AG04450 (cell line): ENCODE measurements at regions not wholly inside any gene's neighbourhood (a gene's known extent, or its start where the extent isn't known, plus 50 kb on each side); places are given as distances from the start of the nearest gene placed in this dataset.

ENCODE experiments used
- CTCF ChIA-PET: fragments of 300-600, 350-600 bp; formaldehyde crosslinking; extraction: SDS; loops from one replicate; lab custom pipeline; 2022; ENCODE audit warnings: antibody characterized with exemption, inconsistent platforms; lab: Charles Lee
- POLR2A ChIA-PET: fragments of 350-600 bp; formaldehyde crosslinking; extraction: SDS; loops from one replicate; lab custom pipeline; 2021; ENCODE audit warnings: antibody characterized with exemption, inconsistent platforms; lab: Yijun Ruan, JAX
- DNase-seq: peaks from one replicate; pipeline ENCODE4 v3.0.0-alpha.2; 2011; ENCODE audit warnings: low read depth, low spot score
- H3K27ac ChIP-seq: one replicate; pipeline ENCODE4 v1.5.1; 2012; ENCODE audit warnings: low read depth, low read length, control low read depth
- H3K27me3 ChIP-seq: one replicate; pipeline ENCODE4 v1.6.0; 2012; ENCODE audit warnings: low read length; ENCODE audit not compliant: control insufficient read depth, insufficient read depth
- H3K4me3 ChIP-seq: 2 replicates; pipeline ENCODE4 v1.5.1; 2011; ENCODE audit warnings: mild to moderate bottlenecking, low read depth, low read length, control low read depth
- H3K9me3 ChIP-seq: 2 replicates; pipeline ENCODE4 v1.5.1; 2012; ENCODE audit warnings: low read length; ENCODE audit not compliant: control insufficient read depth, insufficient read depth
- CTCF ChIP-seq: IDR thresholded peaks from 2 replicates; pipeline ENCODE4 v1.5.1; 2011; ENCODE audit warnings: low read depth, low read length, control low read depth, inconsistent platforms

GRCh38 chr2:147232225-147232669 lies 612.6 kb upstream of the ACVR2A start:
- ChIA-PET CTCF (no interaction called here), POLR2A (no interaction called here)
- no peak for DNase-seq
- Histone ChIP-seq H3K27ac (no peak overlapping the region), H3K9me3 (no peaks in the 10 kb centered on the region), H3K27me3 (no peaks in the 10 kb centered on the region), H3K4me3 (no peak overlapping the region)
- no peak for TF ChIP-seq CTCF

- no peaks in the 10 kb centered on the region for H3K27me3 ChIP-seq
- H3K4me3 ChIP-seq, result no peak overlapping the region
- no peak for DNase-seq
- no peak overlapping the region for H3K27ac ChIP-seq
- ChIA-PET POLR2A (no interaction called here), CTCF (no interaction called here)
- no peaks in the 10 kb centered on the region for H3K9me3 ChIP-seq
- TF ChIP-seq CTCF, result no peak
These were observed 613.2 kb upstream of the ACVR2A start for GRCh38 chr2:147231607-147232006.

GRCh38 chr2:147231081-147231480 lies 613.7 kb upstream of the ACVR2A start:
- POLR2A ChIA-PET, result no interaction called here

GRCh38 chr2:147227313-147227712 lies 617.5 kb upstream of the ACVR2A start:
- DNase-seq, result no peak
- Histone ChIP-seq H3K9me3 (no peaks in the 10 kb centered on the region), H3K27ac (no peak overlapping the region), H3K27me3 (no peaks in the 10 kb centered on the region), H3K4me3 (no peak overlapping the region)
- no peak for TF ChIP-seq CTCF
- CTCF ChIA-PET, result no interaction called here
- POLR2A ChIA-PET, result no interaction called here

More at GRCh38 chr2:147231081-147231480, 613.7 kb upstream of the ACVR2A start:
- Histone ChIP-seq H3K9me3 (no peaks in the 10 kb centered on the region), H3K27me3 (no peaks in the 10 kb centered on the region), H3K27ac (no peak overlapping the region), H3K4me3 (no peak overlapping the region)
- CTCF ChIA-PET, result no interaction called here
- TF ChIP-seq CTCF, result no peak
- DNase-seq, result no peak

- ChIA-PET POLR2A (no interaction called here), CTCF (no interaction called here)
- no peak overlapping the region for H3K4me3 ChIP-seq
- H3K9me3 ChIP-seq, result no peaks in the 10 kb centered on the region
- no peak overlapping the region for H3K27ac ChIP-seq
- DNase-seq, result no peak
- no peaks in the 10 kb centered on the region for H3K27me3 ChIP-seq
- TF ChIP-seq CTCF, result no peak
These were observed 620.8 kb upstream of the ACVR2A start for GRCh38 chr2:147224070-147224469.
